Bronchial epithelial cell (primary cell): ENCODE measurements at regions not wholly inside any gene's neighbourhood (a gene's known extent, or its start where the extent isn't known, plus 50 kb on each side); places are given as distances from the start of the nearest gene placed in this dataset.
"Not testable (repeated sequence)": the region's sequence is repeated elsewhere in the genome, so short reads cannot be mapped to it uniquely, and the experiment has no call there.

Experiments
- DNase-seq: peaks from one replicate; pipeline ENCODE4 v3.0.0-alpha.2; 2010; ENCODE audit warnings: low read depth
- FAIRE-seq: peaks from 2 replicates; lab custom pipeline; 2011; peaks lifted over from hg19 to GRCh38; lab: Jason Lieb, UNC
- H3K27me3 ChIP-seq: 2 replicates; pipeline ENCODE4 v1.5.1; 2011; ENCODE audit warnings: low read length; ENCODE audit not compliant: control insufficient read depth, insufficient read depth
- H3K36me3 ChIP-seq: 2 replicates; pipeline ENCODE4 v1.5.1; 2011; ENCODE audit warnings: low read length; ENCODE audit not compliant: control insufficient read depth, insufficient read depth
- H3K4me3 ChIP-seq: 2 replicates; pipeline ENCODE4 v1.5.1; 2011; ENCODE audit warnings: mild to moderate bottlenecking, low read depth, low read length, control low read depth
- CTCF ChIP-seq: IDR thresholded peaks from 2 replicates; pipeline ENCODE4 v1.5.1; 2011; ENCODE audit warnings: mild to moderate bottlenecking, moderate library complexity, low read length, control low read depth, inconsistent platforms; ENCODE audit not compliant: insufficient read depth, severe bottlenecking

GRCh38 chr7:131934452-131934851 lies 378.0 kb upstream of the PODXL start:
- DNase-seq (no peak), FAIRE-seq (no peak)
- H3K27me3 ChIP-seq: no peaks in the 10 kb centered on the region
- TF ChIP-seq CTCF: no peak
- no peaks in the 10 kb centered on the region for H3K36me3 ChIP-seq
- H3K4me3 ChIP-seq: no peak overlapping the region

GRCh38 chr7:131933751-131934289 lies 377.4 kb upstream of the PODXL start:
- Histone ChIP-seq H3K27me3 (no peaks in the 10 kb centered on the region), H3K36me3 (no peaks in the 10 kb centered on the region), H3K4me3 (no peak overlapping the region)
- FAIRE-seq (peak; percentile 36), DNase-seq (peak; percentile 21)
- no peak for TF ChIP-seq CTCF

- FAIRE-seq: not testable (repeated sequence)
Measured at GRCh38 chr7:131933219-131933618, 376.8 kb upstream of the PODXL start.

GRCh38 chr7:131932271-131932670 lies 375.8 kb upstream of the PODXL start:
- DNase-seq (no peak), FAIRE-seq (no peak)
- no peak for TF ChIP-seq CTCF
- H3K36me3 ChIP-seq: no peaks in the 10 kb centered on the region
- H3K27me3 ChIP-seq: no peaks in the 10 kb centered on the region
- H3K4me3 ChIP-seq: no peak overlapping the region

More at GRCh38 chr7:131933219-131933618, 376.8 kb upstream of the PODXL start:
- H3K27me3 ChIP-seq, H3K36me3 ChIP-seq, DNase-seq, H3K4me3 ChIP-seq: not testable (repeated sequence)

- no peak overlapping the region for H3K4me3 ChIP-seq
- peak; percentile 26 for DNase-seq
- H3K36me3 ChIP-seq: no peaks in the 10 kb centered on the region
- FAIRE-seq: no peak
- no peak for TF ChIP-seq CTCF
- H3K27me3 ChIP-seq: no peaks in the 10 kb centered on the region
Measured at GRCh38 chr7:131931370-131931769, 374.9 kb upstream of the PODXL start.

- TF ChIP-seq CTCF: no peak
- Histone ChIP-seq H3K4me3 (no peak overlapping the region), H3K36me3 (no peaks in the 10 kb centered on the region), H3K27me3 (no peaks in the 10 kb centered on the region)
- DNase-seq (no peak), FAIRE-seq (no peak)
Measured at GRCh38 chr7:131929632-131930031, 373.2 kb upstream of the PODXL start.
